HG03575 (cell line): ENCODE measurements at regions not wholly inside any gene's neighbourhood (a gene's known extent, or its start where the extent isn't known, plus 50 kb on each side); places are given as distances from the start of the nearest gene placed in this dataset.

Experiments used
- ATAC-seq: cut with Tn5 transposase; IDR thresholded peaks from one replicate; pipeline ENCODE4 v1.9.1; 2021; ENCODE audit not compliant: unreplicated experiment, insufficient number of reproducible peaks, low FRiP score; ENCODE audit errors: extremely low read depth

DNA sequence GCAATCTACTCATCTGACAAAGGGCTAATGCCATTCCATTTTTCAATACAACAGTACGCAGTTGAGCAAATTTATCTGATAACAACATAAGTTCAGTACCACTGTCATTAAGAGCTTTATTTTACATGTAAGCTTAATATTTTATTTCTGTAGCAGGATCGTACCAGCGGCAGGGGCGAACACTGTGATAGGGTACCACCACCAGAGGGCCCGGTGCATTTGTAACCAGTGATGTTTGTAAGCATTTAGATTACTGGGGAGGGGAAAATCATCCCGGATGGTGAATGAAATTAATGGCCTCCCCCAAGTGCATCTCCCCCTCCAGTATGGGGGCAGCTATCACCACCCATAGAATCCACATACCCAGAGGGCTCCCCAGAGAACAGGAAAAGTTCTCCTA is 179.0 kb downstream of the ADGRA3 start:
- ATAC-seq = no peak

DNA sequence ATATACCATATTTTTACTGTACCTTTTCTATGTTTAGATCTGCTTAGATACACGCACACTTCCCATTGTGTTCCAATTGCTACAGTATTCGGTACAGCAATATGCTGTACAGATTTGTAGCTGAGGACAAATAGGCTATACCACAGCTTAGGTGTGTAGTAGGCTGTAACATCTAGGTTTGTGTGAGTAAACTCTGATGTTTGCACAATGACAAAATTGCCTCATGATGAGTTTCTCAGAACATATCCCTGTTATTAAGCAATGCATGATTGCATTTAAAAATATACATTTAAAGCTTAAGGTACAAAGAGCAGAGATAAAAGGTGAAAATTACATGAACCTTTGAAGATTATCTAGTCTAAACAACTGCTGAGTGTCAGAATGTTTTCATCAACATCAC is 181.7 kb downstream of the ADGRA3 start:
- no peak for ATAC-seq

DNA sequence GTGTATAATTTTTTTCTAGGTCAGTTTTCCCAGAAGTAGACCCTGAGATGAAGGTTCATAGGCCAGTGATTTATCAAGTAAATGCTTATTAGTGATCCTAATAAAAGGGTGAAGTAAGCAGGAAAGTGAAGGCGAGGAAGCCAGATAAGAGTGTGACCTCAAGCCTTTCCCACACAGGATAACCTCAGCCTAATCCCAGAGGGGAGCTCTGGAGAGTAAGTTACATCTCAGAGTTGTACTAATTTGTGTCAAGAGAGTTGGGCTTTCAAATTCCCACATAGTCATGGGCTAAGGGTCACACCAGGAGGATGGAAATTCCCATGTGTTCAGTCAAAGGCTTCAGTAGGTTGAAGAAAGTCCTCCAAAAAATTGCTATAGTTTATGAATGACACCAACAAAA is 191.4 kb downstream of the ADGRA3 start:
- no peak for ATAC-seq

DNA sequence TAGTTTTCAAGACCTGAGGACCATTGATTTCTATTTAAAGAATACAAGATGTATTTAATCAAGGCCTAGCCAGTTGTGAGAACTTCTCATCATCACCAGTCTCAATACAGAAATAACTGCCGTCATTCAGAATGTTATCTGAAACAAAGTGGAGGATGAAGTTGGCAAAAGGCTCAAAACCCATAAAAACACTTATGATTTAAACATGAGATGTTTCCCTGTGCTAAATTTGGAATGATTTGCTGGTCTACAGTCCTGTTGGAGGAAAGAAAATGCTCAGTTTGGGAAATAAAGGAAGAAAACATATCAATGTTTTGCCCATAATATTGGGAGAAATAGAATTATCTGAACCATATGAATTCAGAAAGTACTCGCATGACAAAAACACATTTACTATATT is 192.2 kb downstream of the ADGRA3 start:
- ATAC-seq = no peak

DNA sequence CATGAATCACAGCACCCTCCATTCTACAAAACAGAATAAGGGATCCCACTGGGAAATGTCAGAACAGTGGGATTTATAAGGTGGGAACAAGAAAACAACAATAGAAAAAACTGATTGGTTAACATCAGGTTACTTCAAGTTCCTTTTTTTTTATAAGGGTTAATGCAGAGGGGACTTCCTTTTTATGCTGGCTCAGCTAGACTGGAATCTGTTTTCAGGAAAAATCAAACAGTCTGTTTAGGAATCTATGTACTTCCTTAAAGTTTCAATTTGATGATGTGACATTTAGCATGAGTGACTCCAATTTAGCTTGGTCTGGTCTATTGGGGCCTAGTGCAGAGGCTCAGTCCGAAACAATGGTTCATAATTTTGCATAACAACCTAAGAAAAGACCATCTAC is 192.9 kb downstream of the ADGRA3 start:
- ATAC-seq = no peak

DNA sequence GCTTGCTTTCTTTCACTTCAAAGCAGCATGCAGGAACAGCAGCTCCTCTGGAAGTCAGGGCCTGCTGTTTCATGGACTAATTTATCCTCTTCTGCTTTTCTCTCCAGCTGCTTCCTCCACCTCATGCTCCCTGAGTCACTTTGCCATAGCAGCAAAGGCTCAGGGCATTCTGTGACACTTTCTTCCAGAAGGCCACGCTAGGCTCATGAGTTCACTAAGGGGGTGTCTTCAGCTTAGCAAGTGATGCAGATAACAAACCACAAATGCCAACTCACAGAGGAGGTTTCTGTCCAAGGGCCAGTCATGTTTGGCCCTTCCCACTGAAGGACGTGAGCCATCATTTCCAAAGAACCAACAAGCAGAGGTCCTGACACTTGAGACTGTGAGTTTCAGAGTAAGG is 200.2 kb downstream of the ADGRA3 start:
- ATAC-seq = no peak

DNA sequence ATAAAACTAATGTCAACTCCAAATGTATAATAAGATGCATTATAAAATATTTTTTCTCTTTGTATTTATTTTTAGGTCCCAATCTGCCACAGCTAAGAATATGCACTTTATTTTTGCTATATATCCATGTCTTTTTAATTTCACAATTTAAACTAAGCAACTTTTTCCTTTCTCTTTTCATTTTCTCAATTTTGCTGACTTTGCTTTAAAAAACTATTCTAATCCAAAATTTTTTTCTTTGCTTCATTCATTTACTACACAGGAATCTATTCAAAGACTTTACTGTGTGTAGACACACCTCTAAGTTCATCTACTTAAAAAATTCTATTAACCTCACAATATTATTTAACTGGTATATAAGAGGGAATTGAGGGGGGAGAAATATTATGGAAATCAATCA is 201.9 kb downstream of the ADGRA3 start:
- no peak for ATAC-seq

DNA sequence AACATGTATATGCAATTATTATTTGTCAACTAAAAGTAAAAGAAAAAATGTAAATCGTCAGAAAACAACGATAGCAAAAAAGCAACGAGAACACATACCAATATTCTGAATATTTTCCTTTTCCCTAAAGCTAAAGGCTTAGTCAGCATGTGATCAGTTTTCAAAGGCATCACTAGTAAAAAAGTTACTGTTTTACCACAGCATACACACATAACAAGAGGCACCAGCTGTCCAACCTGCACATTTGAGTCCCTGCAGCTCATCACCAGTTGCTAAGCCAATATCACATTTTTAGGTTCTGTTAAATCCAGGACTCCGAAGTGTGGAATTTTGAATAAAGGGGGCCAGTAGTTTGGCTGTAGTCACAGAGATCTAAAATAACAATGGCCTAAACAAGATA is 203.8 kb downstream of the ADGRA3 start:
- no peak for ATAC-seq

DNA sequence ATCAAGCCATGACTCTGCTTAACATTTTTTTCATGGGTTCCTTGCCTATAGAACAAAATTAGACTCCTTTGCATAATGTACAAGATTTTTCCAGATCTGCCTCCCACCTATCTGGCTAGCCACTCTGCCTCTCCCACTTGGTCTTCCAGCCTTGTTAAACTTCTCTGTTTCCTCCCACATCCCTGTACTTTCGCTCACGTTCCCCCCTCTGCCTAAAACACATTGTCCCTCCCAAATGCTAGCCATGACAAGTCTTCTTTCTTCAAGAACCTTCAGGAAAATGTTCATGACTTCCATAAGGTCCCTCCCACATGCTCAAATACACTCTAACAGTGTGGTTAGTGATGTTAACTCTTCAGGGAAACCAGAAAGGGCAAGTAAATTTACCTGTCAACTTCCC is 214.6 kb downstream of the ADGRA3 start:
- no peak for ATAC-seq

DNA sequence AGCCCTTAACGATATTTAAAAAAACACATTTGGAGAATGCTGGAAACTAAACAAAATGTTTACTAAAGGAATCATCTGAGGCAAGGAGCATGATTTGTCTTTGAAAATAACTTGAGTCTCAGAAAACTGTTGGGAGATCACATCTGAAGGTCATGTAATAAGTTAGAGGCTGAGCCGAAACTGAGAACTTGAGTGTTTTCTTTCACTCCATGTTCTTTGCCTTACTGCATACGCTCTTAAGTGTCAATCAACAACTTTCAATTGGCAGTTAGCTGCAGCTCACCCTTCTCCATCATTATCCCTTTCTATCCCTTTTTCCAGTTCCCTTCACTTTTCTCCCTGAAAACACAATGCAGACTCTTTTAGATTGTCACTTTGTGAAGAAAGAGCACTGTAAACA is 216.2 kb downstream of the ADGRA3 start:
- ATAC-seq = no peak

DNA sequence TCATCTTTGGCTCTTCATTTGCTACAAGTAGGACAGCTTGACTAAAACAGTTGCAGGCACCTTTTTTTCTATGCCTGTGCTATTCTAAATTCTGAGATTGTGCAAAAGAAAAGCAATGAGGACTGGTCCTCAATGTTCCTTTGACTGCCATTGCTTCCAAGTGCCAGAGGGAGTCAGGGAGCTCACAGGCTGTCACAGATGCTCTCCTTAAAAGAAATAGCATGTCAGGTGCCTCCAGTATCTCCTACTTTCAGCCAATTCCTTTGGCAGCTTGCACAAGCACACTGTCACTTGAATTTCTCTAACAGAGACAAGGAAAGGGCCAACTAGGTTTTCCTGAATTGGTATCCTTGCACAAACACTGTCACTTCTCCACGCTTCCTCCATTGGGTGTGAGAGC is 228.2 kb downstream of the ADGRA3 start:
- ATAC-seq = no peak

DNA sequence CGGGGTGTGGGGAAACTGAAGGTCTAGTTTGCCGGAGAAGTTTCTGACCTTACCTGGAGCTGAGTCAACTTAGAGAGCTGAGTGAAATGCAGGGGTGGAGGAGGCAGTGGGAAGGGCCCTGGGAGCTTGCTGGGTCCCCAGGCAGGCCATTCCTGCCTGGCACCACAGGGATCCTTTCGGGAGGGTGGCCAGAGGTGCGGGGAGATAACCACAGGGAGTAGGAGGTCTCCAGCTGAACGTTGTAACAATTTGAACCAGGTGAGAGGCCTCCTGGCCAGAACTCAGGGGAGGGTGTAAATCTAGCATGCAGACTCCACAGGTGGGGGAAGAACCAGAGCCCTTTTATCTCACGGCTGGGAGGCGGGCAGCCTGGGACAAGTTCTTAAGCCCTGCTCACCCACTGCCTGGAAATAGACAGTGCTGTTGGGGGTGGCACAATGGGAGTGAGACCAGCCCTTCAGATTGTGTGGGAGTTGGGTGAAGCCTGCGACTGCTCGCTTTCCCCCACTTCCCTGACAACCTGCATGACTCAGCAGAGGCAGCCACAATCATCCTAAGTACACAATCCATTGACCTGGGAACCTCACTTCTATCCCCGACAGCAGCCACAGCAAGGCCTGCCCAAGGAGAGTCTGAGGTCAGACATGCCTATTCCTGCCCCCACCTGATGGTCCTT is 247.4 kb downstream of the ADGRA3 start:
- ATAC-seq = no peak

DNA sequence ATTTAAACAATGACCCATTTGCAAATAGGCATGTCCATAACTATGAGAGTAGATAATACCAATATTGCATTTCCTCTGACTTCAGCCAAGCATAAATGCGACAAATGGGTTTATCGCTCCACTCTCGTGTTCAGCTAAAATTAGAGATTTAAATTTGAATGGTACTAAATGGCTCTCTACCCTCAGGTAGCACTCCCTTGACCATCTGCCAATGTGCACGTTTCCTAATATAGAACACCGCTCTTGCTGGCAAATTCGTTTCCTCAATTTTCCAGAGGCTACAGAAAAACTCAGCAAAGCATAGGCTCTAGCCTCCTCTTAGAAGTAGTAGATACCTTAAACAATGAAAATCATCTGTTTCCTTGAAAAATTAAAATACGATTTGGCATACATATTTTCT is 251.6 kb downstream of the ADGRA3 start:
- no peak for ATAC-seq

DNA sequence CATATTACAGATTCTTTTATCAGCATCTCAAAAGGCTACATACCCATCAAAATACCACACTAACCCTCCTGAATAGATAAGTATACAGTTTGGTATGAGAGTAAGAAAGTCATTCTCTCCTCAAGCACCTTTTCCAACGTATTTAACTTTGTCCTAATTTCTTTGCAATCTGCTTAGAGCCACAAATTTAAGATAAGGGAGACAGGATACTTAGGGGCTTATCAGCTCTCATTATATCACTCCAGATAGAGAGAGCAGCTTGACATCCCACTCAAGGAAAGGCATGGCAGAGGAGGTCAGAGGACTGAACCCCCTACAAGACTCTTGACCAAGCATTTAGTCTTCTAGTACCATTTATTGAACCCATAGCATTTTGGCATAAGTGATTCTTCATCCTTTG is 262.4 kb downstream of the ADGRA3 start:
- no peak for ATAC-seq

DNA sequence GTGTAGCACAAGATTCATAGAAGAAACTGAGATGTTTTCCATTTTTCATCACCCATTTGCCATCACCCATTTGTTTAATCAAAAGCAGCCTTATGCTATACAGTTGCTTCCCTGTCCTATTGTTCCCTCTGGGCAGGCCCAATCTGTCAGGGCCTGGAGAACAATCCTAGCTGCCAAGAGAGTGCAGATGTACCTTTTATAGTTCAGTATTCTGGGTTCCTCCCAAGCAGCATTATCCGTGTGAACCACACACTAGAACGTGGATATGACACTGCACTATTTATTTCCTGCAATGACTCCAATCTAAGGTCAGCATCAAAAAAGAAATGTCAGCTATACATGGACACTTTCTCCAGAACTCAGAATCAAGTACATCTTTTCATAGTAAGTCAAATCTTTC is 269.0 kb downstream of the ADGRA3 start:
- ATAC-seq = no peak

DNA sequence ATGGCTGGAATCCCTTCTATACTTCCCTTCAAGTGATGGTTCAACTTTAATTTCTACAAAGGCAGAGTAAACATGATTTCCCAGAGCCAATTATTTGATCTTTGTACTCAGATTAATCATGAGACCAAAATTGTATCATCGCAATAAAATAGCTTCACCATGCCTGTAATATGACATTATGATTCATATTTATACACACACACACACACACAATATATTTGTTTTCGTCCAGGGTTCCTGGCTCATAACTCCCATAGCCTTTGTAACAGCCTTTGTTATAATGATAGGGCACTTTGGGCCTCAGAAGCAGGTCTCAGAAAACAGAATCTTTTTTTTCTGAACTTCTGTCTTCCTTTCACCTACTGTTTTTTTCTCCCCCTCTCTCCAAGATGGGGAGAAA is 270.6 kb downstream of the ADGRA3 start:
- no peak for ATAC-seq

DNA sequence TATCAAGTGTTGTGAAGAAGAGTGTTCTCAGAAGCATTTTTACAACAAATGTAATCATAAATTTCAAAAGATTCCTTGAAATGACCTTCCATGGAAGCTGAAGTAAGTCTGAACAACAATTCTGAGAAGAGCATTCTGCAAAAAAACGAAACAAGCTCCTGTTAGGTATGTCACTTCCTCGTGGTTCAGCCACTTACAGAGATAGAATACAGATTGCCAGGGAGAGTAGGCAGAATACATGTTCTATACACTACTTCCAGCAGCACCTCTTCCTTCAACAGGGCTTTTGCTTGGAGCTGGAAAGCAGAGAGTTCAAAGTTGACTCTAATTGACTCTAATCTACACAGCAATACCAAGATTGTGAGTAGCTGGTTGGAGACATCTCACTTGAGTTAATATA is 274.5 kb downstream of the ADGRA3 start:
- no peak for ATAC-seq

DNA sequence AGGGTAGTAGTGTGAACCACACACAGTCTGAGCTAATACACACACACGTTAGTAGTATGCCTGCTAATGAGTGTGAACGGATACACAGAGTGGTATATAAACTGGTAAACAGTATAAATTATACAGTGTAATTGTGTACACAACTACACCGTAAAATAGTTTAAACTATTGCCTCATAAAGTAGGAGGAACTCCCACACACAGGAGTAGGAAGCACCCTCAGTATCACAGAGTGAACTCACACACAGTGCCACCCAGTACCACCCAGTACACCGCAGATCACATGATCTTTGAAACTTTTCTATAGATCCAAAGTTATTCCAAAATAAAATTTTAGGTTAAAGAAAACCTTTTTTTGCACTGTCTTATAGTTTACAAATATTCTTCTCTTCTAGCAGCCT is 275.1 kb downstream of the ADGRA3 start:
- ATAC-seq = no peak

DNA sequence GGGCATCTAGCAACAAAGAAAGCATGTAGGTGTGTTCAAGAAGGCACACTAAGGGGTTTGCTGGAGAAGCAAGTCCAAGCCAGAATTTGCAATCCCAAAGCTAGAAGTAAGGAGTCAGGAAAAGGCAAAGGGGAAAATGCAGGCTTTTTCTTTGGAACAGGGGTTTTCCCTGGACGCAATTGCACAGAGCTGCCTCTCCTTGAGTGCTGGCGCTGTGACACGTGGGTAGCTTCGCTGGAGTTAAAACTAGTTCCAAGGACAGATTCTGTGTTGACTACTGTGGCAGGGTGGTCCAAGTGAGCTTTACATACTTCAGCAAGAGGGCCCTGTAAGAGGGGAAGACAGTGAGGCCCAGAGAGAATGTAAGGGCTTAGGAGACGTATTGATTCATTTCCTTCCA is 277.1 kb downstream of the ADGRA3 start:
- no peak for ATAC-seq

DNA sequence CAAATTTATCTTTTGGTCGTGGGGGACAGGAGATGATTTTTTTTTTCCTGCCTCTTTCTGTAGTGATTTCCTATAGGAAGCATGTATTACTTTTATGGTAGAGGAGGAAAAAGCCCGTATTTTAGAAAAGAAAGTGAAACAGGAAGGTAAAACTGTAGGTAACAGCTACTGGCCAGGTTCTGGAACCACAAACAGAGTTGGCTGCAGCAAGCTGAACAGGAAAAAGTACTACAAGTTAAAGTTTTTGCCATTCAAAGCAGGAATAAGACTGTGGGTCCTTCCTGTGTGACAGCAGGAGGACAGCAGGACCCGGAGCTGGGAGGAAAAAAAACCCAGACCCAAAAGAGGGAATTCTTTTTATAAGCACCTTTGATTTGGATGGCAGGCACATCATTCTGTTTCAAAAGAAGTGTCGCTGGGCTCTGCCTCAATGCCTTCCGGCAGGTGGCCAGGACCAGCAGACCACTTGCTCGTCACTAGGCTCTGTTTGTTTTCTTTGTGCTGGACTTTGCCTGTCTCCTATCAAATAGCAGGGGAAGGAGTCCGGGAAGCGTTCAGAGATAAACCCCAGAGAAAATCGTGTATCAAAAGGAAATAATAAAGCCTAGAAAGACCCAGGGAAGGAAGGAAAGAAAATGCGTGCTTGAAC is 277.9 kb downstream of the ADGRA3 start:
- ATAC-seq = no peak

DNA sequence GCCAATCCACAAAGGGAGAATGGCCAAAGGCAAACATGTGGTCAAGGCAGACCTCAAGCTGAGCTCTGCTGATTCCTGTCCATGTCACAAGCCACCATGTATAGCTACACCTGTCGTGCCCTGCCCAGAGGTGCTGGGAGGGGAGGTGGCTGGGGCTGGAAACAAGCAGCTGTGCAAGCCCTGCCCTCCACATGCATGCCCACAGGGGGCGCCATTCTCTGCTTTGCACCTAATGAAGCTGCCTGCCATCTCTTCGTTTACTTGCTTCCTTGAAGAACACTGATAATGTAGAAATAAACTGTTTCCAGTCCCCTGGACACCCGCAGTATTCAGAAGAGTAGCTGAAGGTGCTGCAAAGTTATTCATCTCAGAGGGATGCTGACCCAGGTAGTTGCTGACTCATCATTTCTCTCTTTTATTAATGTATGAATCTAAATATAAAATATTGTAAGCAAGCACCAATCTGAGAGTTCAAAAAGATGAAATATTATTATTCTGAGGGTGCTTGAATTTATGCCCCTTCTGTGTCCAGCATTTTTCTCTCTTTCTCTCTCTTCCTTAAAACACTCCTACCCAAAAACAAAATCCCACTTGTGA is 278.6 kb downstream of the ADGRA3 start:
- no peak for ATAC-seq
